DOHH2 (cell line): ENCODE measurements at regions not wholly inside any gene's neighbourhood (a gene's known extent, or its start where the extent isn't known, plus 50 kb on each side); places are given as distances from the start of the nearest gene placed in this dataset.

ENCODE experiments used
- H3F3A ChIP-seq: fragments of 200-600 bp; sonication (generic), shearing (Covaris generic); 2 replicates; pipeline ENCODE4 v1.6.0; 2016; ENCODE audit warnings: antibody characterized with exemption, mild to moderate bottlenecking; ENCODE audit not compliant: control insufficient read depth, insufficient read depth
- H3K27ac ChIP-seq: fragments of 200-600 bp; sonication (generic); 2 replicates; pipeline ENCODE4 v1.5.1; 2014; ENCODE audit warnings: low read depth, mild to moderate bottlenecking, low read length, moderate library complexity
- H3K27me3 ChIP-seq: fragments of 200-600 bp; sonication (generic); 2 replicates; pipeline ENCODE4 v1.6.1; 2014; ENCODE audit warnings: mild to moderate bottlenecking, low read length, mixed read lengths; ENCODE audit not compliant: control insufficient read depth
- H3K36me3 ChIP-seq: fragments of 200-600 bp; sonication (generic); 2 replicates; pipeline ENCODE4 v1.6.1; 2014; ENCODE audit warnings: mild to moderate bottlenecking, low read length, moderate library complexity, mixed read lengths; ENCODE audit not compliant: control insufficient read depth
- H3K4me1 ChIP-seq: fragments of 200-600 bp; sonication (generic); 2 replicates; pipeline ENCODE4 v1.6.1; 2014; ENCODE audit warnings: mild to moderate bottlenecking, low read length, mixed read lengths; ENCODE audit not compliant: control insufficient read depth
- H3K4me2 ChIP-seq: fragments of 200-600 bp; sonication (generic); 2 replicates; pipeline ENCODE4 v1.6.0; 2014; ENCODE audit warnings: mild to moderate bottlenecking, low read length, moderate library complexity
- H3K4me3 ChIP-seq: fragments of 200-600 bp; sonication (generic); 2 replicates; pipeline ENCODE4 v1.5.1; 2014; ENCODE audit warnings: mild to moderate bottlenecking, low read length, mixed read lengths
- H3K79me2 ChIP-seq: fragments of 200-600 bp; sonication (generic); 2 replicates; pipeline ENCODE4 v1.6.1; 2014; ENCODE audit warnings: mild to moderate bottlenecking, low read length, mixed read lengths; ENCODE audit not compliant: control insufficient read depth
- H3K9me2 ChIP-seq: fragments of 200-600 bp; sonication (generic); replicated peaks from 2 replicates; pipeline ENCODE4 v1.6.1; 2014; ENCODE audit warnings: mild to moderate bottlenecking, low read length, mixed read lengths; ENCODE audit not compliant: control insufficient read depth
- H3K9me3 ChIP-seq: fragments of 200-600 bp; sonication (generic); 2 replicates; pipeline ENCODE4 v1.6.1; 2014; ENCODE audit warnings: antibody characterized with exemption, low read length, mixed read lengths; ENCODE audit not compliant: control insufficient read depth, insufficient read depth
- H4K20me1 ChIP-seq: fragments of 200-600 bp; sonication (generic); 2 replicates; pipeline ENCODE4 v1.6.0; 2014; ENCODE audit warnings: low read depth, mild to moderate bottlenecking, antibody characterized with exemption, low read length, moderate library complexity; ENCODE audit not compliant: control insufficient read depth, insufficient read depth
- EZH2phosphoT487 ChIP-seq: fragments of 200-600 bp; sonication (generic); IDR thresholded peaks from 2 replicates; pipeline ENCODE4 v1.6.1; 2017; ENCODE audit warnings: borderline replicate concordance, mild to moderate bottlenecking, antibody characterized with exemption, low read length, moderate library complexity, mixed read lengths
- TF ChIP-seq, protein P1 (sequence below): fragments of 200-600 bp; sonication (generic); IDR thresholded peaks from one replicate; pipeline ENCODE4 v1.5.1; 2014; ENCODE audit warnings: antibody characterized with exemption, mild to moderate bottlenecking, low read depth, low read length; ENCODE audit not compliant: poor library complexity, severe bottlenecking

DNA sequence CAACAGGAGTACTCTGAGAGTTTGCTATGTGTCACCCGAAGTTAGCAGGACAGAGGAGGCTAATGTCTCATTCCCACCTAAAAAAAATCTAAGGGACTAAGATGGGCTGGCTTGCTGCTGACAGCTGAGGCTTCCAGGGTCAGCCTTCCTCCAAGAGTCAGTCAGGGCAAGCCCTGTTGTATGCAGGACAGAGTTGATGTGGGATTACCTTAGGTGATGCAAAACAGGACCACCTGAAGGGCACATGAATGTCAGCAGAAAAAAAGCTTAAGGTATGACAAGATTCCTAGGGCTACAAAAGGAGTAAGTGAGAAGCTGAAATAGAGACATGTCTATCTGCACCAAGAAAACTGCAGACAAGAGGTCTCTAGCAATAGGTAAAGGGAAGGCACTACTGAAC lies 151.5 kb downstream of the NHLRC3 start:
- no peaks in the 10 kb centered on the region for H3K9me2 ChIP-seq
- no peaks in the 10 kb centered on the region for H3K79me2 ChIP-seq
- no peaks in the 10 kb centered on the region for H3K4me1 ChIP-seq
- H4K20me1 ChIP-seq = no peaks in the 10 kb centered on the region
- no peaks in the 10 kb centered on the region for H3F3A ChIP-seq
- no peak overlapping the region for H3K4me3 ChIP-seq
- no peak overlapping the region for H3K27ac ChIP-seq
- H3K36me3 ChIP-seq = no peaks in the 10 kb centered on the region
- H3K9me3 ChIP-seq = no peaks in the 10 kb centered on the region
- TF ChIP-seq EZH2phosphoT487 = no peak
- TF ChIP-seq, protein P1, sequence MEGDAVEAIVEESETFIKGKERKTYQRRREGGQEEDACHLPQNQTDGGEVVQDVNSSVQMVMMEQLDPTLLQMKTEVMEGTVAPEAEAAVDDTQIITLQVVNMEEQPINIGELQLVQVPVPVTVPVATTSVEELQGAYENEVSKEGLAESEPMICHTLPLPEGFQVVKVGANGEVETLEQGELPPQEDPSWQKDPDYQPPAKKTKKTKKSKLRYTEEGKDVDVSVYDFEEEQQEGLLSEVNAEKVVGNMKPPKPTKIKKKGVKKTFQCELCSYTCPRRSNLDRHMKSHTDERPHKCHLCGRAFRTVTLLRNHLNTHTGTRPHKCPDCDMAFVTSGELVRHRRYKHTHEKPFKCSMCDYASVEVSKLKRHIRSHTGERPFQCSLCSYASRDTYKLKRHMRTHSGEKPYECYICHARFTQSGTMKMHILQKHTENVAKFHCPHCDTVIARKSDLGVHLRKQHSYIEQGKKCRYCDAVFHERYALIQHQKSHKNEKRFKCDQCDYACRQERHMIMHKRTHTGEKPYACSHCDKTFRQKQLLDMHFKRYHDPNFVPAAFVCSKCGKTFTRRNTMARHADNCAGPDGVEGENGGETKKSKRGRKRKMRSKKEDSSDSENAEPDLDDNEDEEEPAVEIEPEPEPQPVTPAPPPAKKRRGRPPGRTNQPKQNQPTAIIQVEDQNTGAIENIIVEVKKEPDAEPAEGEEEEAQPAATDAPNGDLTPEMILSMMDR = no peak
- H3K4me2 ChIP-seq = no peak overlapping the region
- peaks cover 3% of the 10 kb centered on the region; the same call in 1 of the 2 replicates for H3K27me3 ChIP-seq

GRCh38 chr13:39196965-39197646 lies 158.8 kb downstream of the NHLRC3 start:
- TF ChIP-seq EZH2phosphoT487 = no peak
- TF ChIP-seq, protein P1 = no peak
- Histone ChIP-seq H3K79me2 (no peaks in the 10 kb centered on the region), H3K36me3 (no peaks in the 10 kb centered on the region), H3K27ac (no peak overlapping the region), H3K27me3 (no peaks in the 10 kb centered on the region), H3K9me2 (no peaks in the 10 kb centered on the region), H3F3A (no peaks in the 10 kb centered on the region), H3K9me3 (no peaks in the 10 kb centered on the region), H3K4me1 (peaks cover 3% of the 10 kb centered on the region; the same call in 1 of the 2 replicates), H4K20me1 (no peaks in the 10 kb centered on the region), H3K4me2 (no peak overlapping the region), H3K4me3 (no peak overlapping the region)

GRCh38 chr13:39197647-39198007 lies 159.4 kb downstream of the NHLRC3 start:
- Histone ChIP-seq H3K4me1 (peaks cover 3% of the 10 kb centered on the region; the same call in 1 of the 2 replicates), H3K36me3 (no peaks in the 10 kb centered on the region), H3K4me2 (no peak overlapping the region), H3K79me2 (no peaks in the 10 kb centered on the region), H4K20me1 (no peaks in the 10 kb centered on the region), H3K27me3 (no peaks in the 10 kb centered on the region), H3F3A (no peaks in the 10 kb centered on the region), H3K27ac (no peak overlapping the region), H3K9me2 (no peaks in the 10 kb centered on the region), H3K9me3 (no peaks in the 10 kb centered on the region), H3K4me3 (no peak overlapping the region)
- TF ChIP-seq EZH2phosphoT487 = no peak
- TF ChIP-seq, protein P1 = no peak
